ENCODE measurements at regions not wholly inside any gene's neighbourhood (a gene's known extent, or its start where the extent isn't known, plus 50 kb on each side); places are given as distances from the start of the nearest gene placed in this dataset.
"Not testable (repeated sequence)": the region's sequence is repeated elsewhere in the genome, so short reads cannot be mapped to it uniquely, and the experiment has no call there.

DNA sequence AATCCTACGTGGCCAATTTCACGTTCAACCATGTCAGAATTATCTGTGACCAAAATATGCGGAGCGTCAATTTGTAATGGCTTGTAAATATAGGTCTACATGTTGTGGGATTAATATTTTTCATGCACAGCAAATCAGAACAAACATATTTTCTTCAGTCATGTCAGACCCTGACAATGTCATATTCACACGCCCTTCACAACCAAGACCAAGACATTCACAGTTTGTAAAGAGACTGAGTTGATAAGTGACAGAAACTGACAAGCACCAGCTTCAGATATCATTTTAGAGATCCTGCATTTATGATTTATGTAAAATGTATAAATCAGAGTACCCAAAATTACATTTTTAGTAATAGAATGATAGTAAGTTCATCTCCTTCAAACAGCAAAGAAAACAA is 57.3 kb upstream of the NOVA1 start:
- no peak for DNase-seq (ENCODE audit: low spot score)

GRCh38 chr14:26663506-26663905 is 65.7 kb upstream of the NOVA1 start:
- DNase-seq (ENCODE audit: low spot score) = no peak

- not testable (repeated sequence) for DNase-seq (ENCODE audit: low spot score)
Observed at GRCh38 chr14:26678732-26679420, 81.0 kb upstream of the NOVA1 start.

DNA sequence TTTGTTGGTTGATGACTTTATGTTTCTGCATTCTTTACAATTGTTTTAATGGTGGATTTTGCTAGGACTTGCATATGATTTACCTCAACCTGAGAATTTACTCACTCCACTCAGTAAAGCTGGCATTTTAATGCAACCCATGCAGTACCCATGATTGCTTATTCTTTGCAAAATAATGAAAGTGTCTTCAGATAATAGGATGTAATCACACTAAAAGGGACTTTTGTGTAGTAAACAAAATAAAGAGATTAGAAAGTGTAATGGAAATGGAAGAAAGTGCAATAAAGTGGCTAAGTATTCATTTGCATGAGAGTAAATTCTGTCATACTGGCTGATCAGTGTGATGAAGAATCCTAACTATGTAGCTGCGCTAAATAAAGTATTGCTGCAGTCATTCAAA is 87.6 kb upstream of the NOVA1 start:
- no peak for DNase-seq (ENCODE audit: low spot score)

- no peak for DNase-seq (ENCODE audit: low spot score)
Observed at GRCh38 chr14:26687301-26687837, 89.5 kb upstream of the NOVA1 start.

- DNase-seq (ENCODE audit: low spot score) = no peak
Observed at GRCh38 chr14:26694521-26694920, 96.7 kb upstream of the NOVA1 start.

GRCh38 chr14:26702721-26703230 is 104.9 kb upstream of the NOVA1 start:
- DNase-seq (ENCODE audit: low spot score) = no peak

GRCh38 chr14:26703686-26704366 is 106.0 kb upstream of the NOVA1 start:
- no peak for DNase-seq (ENCODE audit: low spot score)

GRCh38 chr14:26707234-26707633 is 109.4 kb upstream of the NOVA1 start:
- no peak for DNase-seq (ENCODE audit: low spot score)

- DNase-seq (ENCODE audit: low spot score) = peak; percentile 19
Observed at GRCh38 chr14:26709019-26709418, 111.2 kb upstream of the NOVA1 start.

DNA sequence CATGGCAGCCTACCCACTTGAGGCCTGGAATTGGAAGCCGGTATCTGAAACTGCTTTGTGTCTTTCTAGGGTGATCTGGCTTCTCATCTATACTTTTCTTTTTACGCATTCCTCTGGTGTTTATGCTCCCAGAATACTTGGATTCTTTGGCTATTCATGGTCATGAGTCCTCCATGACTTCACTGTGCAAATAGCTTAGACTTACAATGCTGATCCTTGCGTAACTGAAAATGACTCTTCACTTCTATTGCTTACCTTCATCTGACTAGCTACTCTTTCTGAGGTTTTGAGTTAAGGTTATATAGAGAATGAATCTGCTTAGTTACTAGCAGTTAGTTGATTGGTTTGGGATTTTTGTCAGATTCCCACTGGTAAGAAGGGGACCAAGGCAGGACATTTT is 121.7 kb upstream of the NOVA1 start:
- no peak for DNase-seq (ENCODE audit: low spot score)

GRCh38 chr14:26722258-26722657 is 124.4 kb upstream of the NOVA1 start:
- no peak for DNase-seq (ENCODE audit: low spot score)

GRCh38 chr14:26729851-26730250 is 132.0 kb upstream of the NOVA1 start:
- DNase-seq (ENCODE audit: low spot score) = peak; percentile 4

DNA sequence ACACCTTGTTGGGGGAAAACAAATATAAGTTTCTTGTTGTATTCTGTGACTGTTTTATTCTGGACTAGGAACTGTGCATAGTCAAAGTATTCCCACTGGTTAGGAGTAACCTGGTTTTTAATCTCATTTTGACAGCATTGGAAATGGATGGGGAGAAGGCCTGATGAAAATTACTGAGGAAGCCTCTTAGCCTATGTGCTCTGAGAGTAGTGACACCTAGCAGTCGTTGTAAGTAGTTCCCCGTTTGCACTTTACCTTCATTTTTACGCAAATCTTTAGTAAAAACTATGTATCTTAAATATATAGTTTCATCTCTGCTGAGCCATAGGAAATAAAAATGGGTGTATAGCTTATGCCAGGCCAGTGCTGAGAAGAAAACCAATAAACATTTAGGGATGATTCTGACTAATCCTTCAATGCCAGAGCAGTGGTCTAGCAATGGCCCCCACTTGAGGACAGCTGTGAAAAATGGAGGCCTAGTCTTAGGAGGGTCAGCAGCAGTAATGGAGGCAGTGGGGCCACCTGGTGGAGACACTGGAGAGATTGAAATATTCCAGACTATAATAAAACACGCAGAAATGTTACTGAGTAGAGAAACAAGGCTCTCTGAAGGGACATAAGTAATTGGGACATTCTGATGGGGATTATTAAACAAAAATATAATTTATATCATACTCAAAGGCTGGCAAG is 133.2 kb upstream of the NOVA1 start:
- peak; percentile 1 for DNase-seq (ENCODE audit: low spot score)

DNA sequence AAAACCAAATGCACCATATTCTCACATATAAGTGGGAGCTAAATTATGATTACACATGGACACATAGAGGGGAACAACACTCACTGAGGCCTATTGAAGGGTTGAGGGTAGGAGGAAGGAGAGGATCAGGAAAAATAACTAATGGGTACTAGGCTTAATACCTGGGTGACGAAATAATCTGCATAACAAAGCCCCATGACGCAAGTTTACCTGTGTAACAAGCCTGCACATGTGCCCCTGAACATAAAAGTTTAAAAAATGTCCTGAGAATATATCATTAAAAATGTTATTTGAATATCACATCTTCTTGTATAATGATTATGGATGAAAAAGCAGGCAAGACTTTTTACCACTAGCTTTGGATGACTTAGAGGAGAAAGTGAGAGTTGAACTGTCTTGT is 138.0 kb upstream of the NOVA1 start:
- DNase-seq (ENCODE audit: low spot score) = no peak

DNA sequence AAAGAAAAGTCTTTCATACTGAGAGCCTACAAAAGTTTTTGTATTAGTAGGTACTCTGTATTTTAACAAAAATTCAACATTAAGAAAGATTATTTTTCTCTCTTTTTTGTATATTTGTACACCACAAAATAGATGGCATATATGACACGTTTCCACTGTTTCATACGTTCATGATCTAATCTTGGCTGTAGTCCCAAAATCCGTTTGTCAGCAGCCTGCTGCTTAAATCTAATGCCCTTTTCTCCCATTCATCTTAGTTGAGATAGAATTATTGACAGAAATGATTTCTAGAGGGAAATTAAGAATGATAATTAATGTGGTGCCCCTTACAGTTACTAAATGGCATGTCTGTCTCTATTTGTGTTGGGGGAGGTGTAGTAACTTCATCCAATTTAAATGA is 140.7 kb upstream of the NOVA1 start:
- no peak for DNase-seq (ENCODE audit: low spot score)

DNA sequence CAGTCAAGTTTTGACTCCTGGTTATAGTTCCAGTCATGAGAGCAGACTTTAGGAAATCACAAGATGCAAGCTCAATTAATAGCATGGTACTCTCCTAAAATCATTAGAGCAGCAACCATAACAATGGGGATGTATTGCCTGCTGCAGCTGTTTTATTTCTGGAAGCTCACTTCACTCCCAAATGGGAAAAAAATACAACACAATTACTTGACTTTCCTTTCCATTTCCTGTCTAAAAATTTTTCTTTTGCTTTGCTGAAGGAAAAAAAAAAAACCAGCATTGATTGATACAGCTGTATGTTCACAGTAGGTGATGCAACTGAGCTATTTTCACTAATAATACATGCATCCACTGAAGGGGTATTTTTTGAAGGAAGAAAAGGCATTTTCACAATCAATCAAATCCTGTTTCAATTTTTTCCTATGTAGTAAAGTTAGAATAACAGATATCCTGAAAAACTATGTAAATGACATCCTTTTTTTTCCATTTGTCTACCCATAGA is 143.9 kb upstream of the NOVA1 start:
- DNase-seq (ENCODE audit: low spot score) = no peak

DNA sequence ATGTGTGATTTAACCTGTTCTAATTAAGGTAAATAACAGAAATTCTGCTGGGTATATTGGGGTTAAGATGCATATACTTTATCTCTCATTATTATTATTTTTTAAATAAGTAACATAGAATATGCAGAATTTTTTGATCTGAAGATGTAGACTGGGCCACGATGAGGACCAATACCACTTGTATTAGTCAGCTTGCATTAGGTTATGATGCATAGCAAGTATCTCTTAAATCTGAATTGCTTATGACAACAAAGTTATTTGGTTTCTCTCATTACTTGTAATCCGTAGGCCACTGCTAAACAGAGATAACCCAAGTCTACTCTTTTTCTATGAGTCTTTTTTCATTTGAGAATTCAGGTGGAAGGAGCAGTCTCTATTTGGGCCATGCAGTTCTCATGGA is 145.5 kb upstream of the NOVA1 start:
- DNase-seq (ENCODE audit: low spot score) = no peak

DNA sequence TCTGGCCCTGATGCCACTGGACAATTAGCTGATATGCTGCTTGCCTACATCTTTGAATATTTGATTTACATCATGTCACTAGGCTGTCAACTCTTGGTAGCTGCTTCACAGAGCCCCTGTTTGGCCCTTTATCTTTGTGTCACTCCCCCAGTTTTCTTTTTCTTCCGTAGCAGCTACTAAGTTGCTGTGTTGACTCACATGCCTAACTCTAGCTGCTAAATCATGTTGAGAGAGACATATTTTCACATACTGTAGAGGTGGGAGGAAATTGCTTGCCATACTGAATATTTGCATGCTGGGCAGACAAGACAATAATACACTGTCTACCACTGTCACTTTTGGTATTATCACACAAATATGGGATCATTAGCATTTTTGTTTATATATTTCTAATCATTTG is 147.1 kb upstream of the NOVA1 start:
- DNase-seq (ENCODE audit: low spot score) = no peak

DNA sequence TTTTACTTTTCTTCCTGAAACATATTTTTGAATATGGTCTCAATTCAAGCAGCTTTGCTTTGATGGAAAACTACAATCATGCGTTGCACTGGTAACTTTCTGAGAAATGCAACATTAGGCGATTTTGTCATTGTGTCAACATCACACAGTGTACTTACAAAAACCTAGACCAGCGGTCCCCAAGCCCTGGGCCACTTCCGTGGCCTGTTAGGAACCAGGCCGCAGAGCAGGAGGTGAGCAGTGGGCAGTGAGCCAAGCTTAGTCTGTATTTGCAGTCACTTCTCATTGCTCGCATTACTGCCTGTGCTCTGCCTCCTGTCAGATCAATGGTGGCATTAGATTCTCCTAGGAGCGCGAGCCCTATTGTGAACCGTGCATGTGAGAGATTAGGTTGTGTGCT is 163.7 kb upstream of the NOVA1 start:
- no peak for DNase-seq (ENCODE audit: low spot score)

DNA sequence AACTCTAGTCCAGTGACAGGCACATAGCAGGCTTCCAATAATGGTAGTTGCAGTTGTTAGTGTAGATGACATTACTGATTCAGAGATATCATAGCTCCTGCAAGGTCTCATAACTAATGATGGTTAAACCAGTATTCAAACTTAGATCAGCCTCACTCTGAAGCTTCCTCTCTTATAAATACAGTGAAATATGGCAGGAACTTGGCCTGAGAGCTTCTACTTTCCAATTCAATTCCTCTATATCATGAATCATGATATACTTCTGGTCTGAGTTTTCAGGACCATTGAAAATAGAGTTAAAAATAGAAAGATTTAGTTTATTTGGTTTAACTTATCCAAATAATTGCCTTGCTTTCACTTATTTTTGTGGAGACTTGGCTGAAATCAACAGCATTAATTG is 167.5 kb upstream of the NOVA1 start:
- no peak for DNase-seq (ENCODE audit: low spot score)

DNA sequence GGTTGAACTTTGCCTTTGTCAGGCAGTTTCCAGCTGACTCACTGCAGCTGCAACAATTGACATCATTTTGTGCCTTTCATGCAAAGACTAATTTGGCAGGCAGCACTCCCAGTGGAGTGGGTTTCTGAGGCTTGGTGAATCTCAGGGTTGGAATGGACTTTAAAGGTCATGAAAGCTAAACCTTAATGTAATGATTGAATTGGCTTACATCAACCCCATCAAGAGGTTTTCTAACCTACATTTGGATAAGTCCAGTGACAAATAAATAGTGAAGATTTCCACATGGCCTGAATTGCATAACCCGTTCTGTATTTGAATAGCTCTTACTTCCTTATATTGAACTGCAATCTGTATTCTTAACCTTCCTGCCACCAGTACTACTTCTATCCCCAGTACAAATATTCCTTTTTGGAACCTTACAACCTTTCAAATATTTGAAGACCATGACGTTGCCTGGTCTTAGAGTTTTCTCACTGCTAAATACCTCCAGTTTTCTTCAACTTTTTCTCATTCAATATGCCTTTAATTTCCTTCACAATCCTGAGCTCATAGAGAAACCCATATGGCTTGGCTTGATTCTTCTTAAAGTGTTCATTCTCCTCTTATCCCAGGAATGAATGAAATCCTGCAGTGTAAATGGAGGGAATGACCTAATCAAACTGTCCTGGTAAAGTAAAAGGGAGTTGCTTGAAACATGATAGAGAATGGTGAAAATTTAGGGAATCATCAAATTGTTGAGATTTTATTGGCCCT is 168.1 kb upstream of the NOVA1 start:
- peak; percentile 5 for DNase-seq (ENCODE audit: low spot score)
